Urothelium cell line (cell line): ENCODE measurements at regions not wholly inside any gene's neighbourhood (a gene's known extent, or its start where the extent isn't known, plus 50 kb on each side); places are given as distances from the start of the nearest gene placed in this dataset.

Source experiments
- DNase-seq: peaks from one replicate; pipeline ENCODE4 v3.0.0; 2011; ENCODE audit warnings: low spot score, mixed read lengths
- FAIRE-seq: peaks from 2 replicates; lab custom pipeline; 2011; peaks lifted over from hg19 to GRCh38; lab: Jason Lieb, UNC

GRCh38 chr18:55093808-55094207 lies 134.5 kb upstream of the CCDC68 start:
- DNase-seq (no peak), FAIRE-seq (no peak)

GRCh38 chr18:55093295-55093694 lies 134.0 kb upstream of the CCDC68 start:
- FAIRE-seq, result no peak
- DNase-seq, result no peak

- FAIRE-seq (no peak), DNase-seq (no peak)
Observed at GRCh38 chr18:55092166-55092565, 132.9 kb upstream of the CCDC68 start.

GRCh38 chr18:55090564-55091188 lies 131.4 kb upstream of the CCDC68 start:
- no peak for FAIRE-seq

GRCh38 chr18:55089610-55090009 lies 130.3 kb upstream of the CCDC68 start:
- DNase-seq (no peak), FAIRE-seq (no peak)

More at GRCh38 chr18:55090564-55091188, 131.4 kb upstream of the CCDC68 start:
- DNase-seq, result no peak

- no peak for DNase-seq
- no peak for FAIRE-seq
Observed at GRCh38 chr18:55088561-55088960, 129.3 kb upstream of the CCDC68 start.

- FAIRE-seq, result no peak
- no peak for DNase-seq
Observed at GRCh38 chr18:55088000-55088401, 128.7 kb upstream of the CCDC68 start.

GRCh38 chr18:55086906-55087305 lies 127.6 kb upstream of the CCDC68 start:
- no peak for DNase-seq
- FAIRE-seq, result no peak

- DNase-seq (no peak), FAIRE-seq (no peak)
Observed at GRCh38 chr18:55085557-55086285, 126.5 kb upstream of the CCDC68 start.

GRCh38 chr18:55084550-55084949 lies 125.3 kb upstream of the CCDC68 start:
- no peak for FAIRE-seq
- no peak for DNase-seq

- FAIRE-seq, result no peak
- no peak for DNase-seq
Observed at GRCh38 chr18:55083461-55083860, 124.2 kb upstream of the CCDC68 start.

- DNase-seq (no peak), FAIRE-seq (no peak)
Observed at GRCh38 chr18:55079481-55080355, 120.5 kb upstream of the CCDC68 start.

- FAIRE-seq, result no peak
- DNase-seq, result no peak
Observed at GRCh38 chr18:55079067-55079466, 119.8 kb upstream of the CCDC68 start.

- DNase-seq (no peak), FAIRE-seq (no peak)
Observed at GRCh38 chr18:55078303-55078932, 119.2 kb upstream of the CCDC68 start.

GRCh38 chr18:55076643-55077218 lies 117.5 kb upstream of the CCDC68 start:
- FAIRE-seq (no peak), DNase-seq (no peak)

GRCh38 chr18:55073834-55074233 lies 114.6 kb upstream of the CCDC68 start:
- DNase-seq (no peak), FAIRE-seq (no peak)

GRCh38 chr18:55073116-55073515 lies 113.9 kb upstream of the CCDC68 start:
- no peak for DNase-seq
- FAIRE-seq, result no peak

- DNase-seq, result no peak
- FAIRE-seq, result no peak
Observed at GRCh38 chr18:55072698-55073097, 113.4 kb upstream of the CCDC68 start.

- no peak for DNase-seq
- no peak for FAIRE-seq
Observed at GRCh38 chr18:55072181-55072580, 112.9 kb upstream of the CCDC68 start.

- DNase-seq (no peak), FAIRE-seq (no peak)
Observed at GRCh38 chr18:55069497-55069896, 110.2 kb upstream of the CCDC68 start.

- no peak for FAIRE-seq
Observed at GRCh38 chr18:55064760-55065159, 105.5 kb upstream of the CCDC68 start.

More at GRCh38 chr18:55064760-55065159, 105.5 kb upstream of the CCDC68 start:
- no peak for DNase-seq
